ENCODE measurements at regions not wholly inside any gene's neighbourhood (a gene's known extent, or its start where the extent isn't known, plus 50 kb on each side); places are given as distances from the start of the nearest gene placed in this dataset.

- TF ChIP-seq CTCF (IDR thresholded peaks at IDR 0.05): no peak
These were observed 119.6 kb downstream of the ZFP36L2 start for GRCh38 chr2:43106559-43107527.

GRCh38 chr2:43105586-43106558, 120.5 kb downstream of the ZFP36L2 start:
- TF ChIP-seq CTCF (IDR thresholded peaks at IDR 0.05): no peak

- no peak for TF ChIP-seq CTCF (IDR thresholded peaks at IDR 0.05)
These were observed 121.6 kb downstream of the ZFP36L2 start for GRCh38 chr2:43104763-43105162.

GRCh38 chr2:43104106-43104505, 122.3 kb downstream of the ZFP36L2 start:
- no peak for TF ChIP-seq CTCF (IDR thresholded peaks at IDR 0.05)

GRCh38 chr2:43103093-43103404, 123.4 kb downstream of the ZFP36L2 start:
- TF ChIP-seq CTCF (IDR thresholded peaks at IDR 0.05): no peak

- no peak for TF ChIP-seq CTCF (IDR thresholded peaks at IDR 0.05)
These were observed 123.9 kb downstream of the ZFP36L2 start for GRCh38 chr2:43102366-43103092.

- no peak for TF ChIP-seq CTCF (IDR thresholded peaks at IDR 0.05)
These were observed 124.7 kb downstream of the ZFP36L2 start for GRCh38 chr2:43101751-43102150.

All from LNCAP (cell line).